Prostate gland (tissue), 2 donors: ENCODE measurements at regions not wholly inside any gene's neighbourhood (a gene's known extent, or its start where the extent isn't known, plus 50 kb on each side); places are given as distances from the start of the nearest gene placed in this dataset.

Source experiments
- DNase-seq: peaks from one replicate; pipeline ENCODE4 v3.0.0-alpha.2; 2019; ENCODE audit warnings: low spot score
- H3K27ac ChIP-seq, 2 donors: fragments of 200-600 bp; sonication (generic); 2 replicates each; pipeline ENCODE4 v1.5.1; 2017 to 2019
- H3K27me3 ChIP-seq: fragments of 200-600 bp; sonication (generic); replicated peaks from 2 replicates; pipeline ENCODE4 v1.5.1; 2019; ENCODE audit not compliant: insufficient read depth
- H3K36me3 ChIP-seq, 2 donors: fragments of 200-600 bp; sonication (generic); 1 replicate in 1 of 2; 2 replicates in 1 of 2; pipeline versions ENCODE4 v1.5.1 to v1.8.1; 2017 to 2019
- H3K4me1 ChIP-seq: fragments of 200-600 bp; sonication (generic); replicated peaks from 2 replicates; pipeline ENCODE4 v1.5.1; 2019
- H3K4me3 ChIP-seq, 2 donors: fragments of 200-600 bp; sonication (generic); 2 replicates each; pipeline ENCODE4 v1.5.1; 2017 to 2019
- H3K9me3 ChIP-seq: fragments of 200-600 bp; sonication (generic); 2 replicates; pipeline ENCODE4 v1.5.1; 2017
- CTCF ChIP-seq, 4 experiments: fragments of 200-600 bp in 2 of 4; fragments of 450-650 bp in 2 of 4; sonication (generic) in 2 of 4; IDR thresholded peaks; 1 replicate in 3 of 4; 2 replicates in 1 of 4; pipeline ENCODE4 v1.5.1; 2016 to 2019; ENCODE audit warnings: antibody characterized with exemption in 4 of 4, mild to moderate bottlenecking in 2 of 4, moderate library complexity in 2 of 4
- POLR2A ChIP-seq: fragments of 450-650 bp; IDR thresholded peaks from one replicate; pipeline ENCODE4 v1.6.1; 2016; ENCODE audit warnings: antibody characterized with exemption, mild to moderate bottlenecking
- POLR2AphosphoS5 ChIP-seq: sonication (generic); formaldehyde crosslinking; IDR thresholded peaks from one replicate; pipeline ENCODE4 v1.6.1; 2017; ENCODE audit warnings: antibody characterized with exemption
- WGBS: methylation state at CpG from one replicate; pipeline ENCODE4 v1.1.5; 2018; 5-methylcytosine and 5-hydroxymethylcytosine counted together
- intact Hi-C: fragments of 100-400 bp; cut with DNase I; formaldehyde crosslinking; loops from one replicate; pipeline ENCODE4 v1.14.2; 2022

- Histone ChIP-seq H3K27me3 (no peaks in the 10 kb centered on the region), H3K27ac (peak overlapping the region in 1 of 2 donors; percentile 66), H3K4me3 (no peak overlapping the region), H3K36me3 (no peaks in the 10 kb centered on the region), H3K9me3 (no peaks in the 10 kb centered on the region), H3K4me1 (no peaks in the 10 kb centered on the region)
- no peak for DNase-seq
- intact Hi-C loops: no loop called here
- TF ChIP-seq POLR2A: no peak
- no peak for TF ChIP-seq CTCF (IDR thresholded peaks at IDR 0.05)
- no peak for TF ChIP-seq POLR2AphosphoS5
- 0% methylated on average over 1 of the region's 1 CpG for WGBS
Measured at GRCh38 chr2:195369218-195369587, 287.8 kb upstream of the SLC39A10 start.

GRCh38 chr2:195368249-195369217, 288.5 kb upstream of the SLC39A10 start:
- Histone ChIP-seq H3K36me3 (no peaks in the 10 kb centered on the region), H3K9me3 (no peaks in the 10 kb centered on the region), H3K4me1 (no peaks in the 10 kb centered on the region), H3K4me3 (no peak overlapping the region), H3K27me3 (no peaks in the 10 kb centered on the region), H3K27ac (peak overlapping the region in 1 of 2 donors; percentile 66)
- intact Hi-C loops: no loop called here
- no peak for DNase-seq
- 79% methylated on average over 6 of the region's 6 CpGs for WGBS
- TF ChIP-seq POLR2AphosphoS5 (no peak), CTCF (IDR thresholded peaks at IDR 0.05) (no peak), POLR2A (no peak)

- Histone ChIP-seq H3K27ac (peak overlapping the region in 1 of 2 donors; percentile 66), H3K36me3 (no peaks in the 10 kb centered on the region), H3K4me1 (no peaks in the 10 kb centered on the region), H3K4me3 (no peak overlapping the region), H3K27me3 (no peaks in the 10 kb centered on the region), H3K9me3 (no peaks in the 10 kb centered on the region)
- TF ChIP-seq POLR2A (no peak), POLR2AphosphoS5 (peak; percentile 32), CTCF (IDR thresholded peaks at IDR 0.05) (no peak)
- 48% methylated on average over 2 of the region's 2 CpGs for WGBS
- intact Hi-C loops: no loop called here
- DNase-seq: peak; percentile 16
Measured at GRCh38 chr2:195367809-195368208, 289.2 kb upstream of the SLC39A10 start.

- TF ChIP-seq CTCF (IDR thresholded peaks at IDR 0.05) (no peak), POLR2A (no peak), POLR2AphosphoS5 (no peak)
- Histone ChIP-seq H3K27me3 (no peaks in the 10 kb centered on the region), H3K4me1 (no peaks in the 10 kb centered on the region), H3K9me3 (no peaks in the 10 kb centered on the region), H3K4me3 (no peak overlapping the region), H3K27ac (peak overlapping the region; percentile 28 to 74), H3K36me3 (no peaks in the 10 kb centered on the region)
- 54% methylated on average over 5 of the region's 5 CpGs for WGBS
- DNase-seq: no peak
- intact Hi-C loops: no loop called here
Measured at GRCh38 chr2:195364015-195364965, 292.7 kb upstream of the SLC39A10 start.
